ENCODE measurements at regions not wholly inside any gene's neighbourhood (a gene's known extent, or its start where the extent isn't known, plus 50 kb on each side); places are given as distances from the start of the nearest gene placed in this dataset.

DNA sequence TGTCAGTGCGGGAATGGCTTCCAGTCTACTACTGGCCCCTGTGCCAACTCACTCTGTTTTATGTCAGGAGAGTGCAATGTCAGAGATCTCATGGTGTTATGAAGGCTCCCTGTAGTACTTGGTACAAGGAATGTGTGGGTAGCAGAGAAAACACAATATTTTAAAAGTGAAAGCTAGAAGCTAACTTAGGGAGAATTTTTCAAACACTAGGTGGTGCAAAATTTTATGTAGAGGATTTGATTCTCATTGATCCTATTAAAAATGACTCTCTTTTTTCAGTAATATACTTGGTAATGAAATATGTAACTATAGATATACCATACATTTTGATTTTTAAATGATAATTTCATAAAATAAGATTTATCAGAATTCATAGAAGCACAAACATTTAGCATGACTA lies 134.7 kb downstream of the JRKL start:
- BruUV-seq (replicated peaks) = no TSS peak
- no peak for FAIRE-seq
- H3K9me1 ChIP-seq (ENCODE audit: control insufficient read depth, insufficient read depth, low read length) = no peaks in the 10 kb centered on the region
- no peak overlapping the region for H3K9ac ChIP-seq (ENCODE audit: insufficient read depth in 1 of 2, low read depth in 2 of 2, low read length in 2 of 2)
- no peak overlapping the region for H3K4me3 ChIP-seq
- no peak overlapping the region for H3K27ac ChIP-seq (ENCODE audit: extremely low read depth, low read depth, low read length)
- ChIA-PET CTCF (ENCODE audit: low intra/inter-chr PET ratio) (no interaction called here), POLR2A (no interaction called here)
- 33% methylated on average over 1 of the region's 1 CpG for WGBS (ENCODE audit: insufficient coverage, low coverage, missing lambda C conversion rate)
- no peak for DNase-seq (ENCODE audit: extremely low read depth in 1 of 4, low spot score in 3 of 4)
- no peaks in the 10 kb centered on the region for H3K36me3 ChIP-seq (ENCODE audit: control insufficient read depth, insufficient read depth, low read length)
- ATAC-seq = no peak; the same call in 1 of the 3 replicates
- H3K9me3 ChIP-seq (replicated peaks; ENCODE audit: control insufficient read depth, insufficient read depth, low read depth, low read length) = no peaks in the 10 kb centered on the region; the same call in 1 of the 2 replicates
- H3K4me1 ChIP-seq (replicated peaks in 1 of 2; ENCODE audit: control insufficient read depth in 2 of 2, insufficient read depth in 2 of 2, low read length in 2 of 2) = no peaks in the 10 kb centered on the region
- TF ChIP-seq ADNP (tag; IDR thresholded peaks at IDR 0.05) (no peak), POLR2A (conservative IDR thresholded peaks at IDR 0.05) (no peak), SMARCA4 (IDR thresholded peaks at IDR 0.05) (no peak), ZNF212 (CRISPR knock-in tag; IDR thresholded peaks at IDR 0.05) (no peak), YBX1 (IDR thresholded peaks at IDR 0.05) (no peak), POLR2AphosphoS5 (IDR thresholded peaks at IDR 0.05; ENCODE audit: control insufficient read depth, insufficient read depth, low read depth, low read length) (no peak), RAD21 (CRISPR knock-in tag; conservative IDR thresholded peaks at IDR 0.05 in 1 of 2, IDR thresholded peaks at IDR 0.05 in 1 of 2) (peak in 1 of 2 experiments; percentile 18; a peak in 2 of 4 replicates), XRCC3 (IDR thresholded peaks at IDR 0.05) (no peak)
- TF ChIP-seq, protein P1, sequence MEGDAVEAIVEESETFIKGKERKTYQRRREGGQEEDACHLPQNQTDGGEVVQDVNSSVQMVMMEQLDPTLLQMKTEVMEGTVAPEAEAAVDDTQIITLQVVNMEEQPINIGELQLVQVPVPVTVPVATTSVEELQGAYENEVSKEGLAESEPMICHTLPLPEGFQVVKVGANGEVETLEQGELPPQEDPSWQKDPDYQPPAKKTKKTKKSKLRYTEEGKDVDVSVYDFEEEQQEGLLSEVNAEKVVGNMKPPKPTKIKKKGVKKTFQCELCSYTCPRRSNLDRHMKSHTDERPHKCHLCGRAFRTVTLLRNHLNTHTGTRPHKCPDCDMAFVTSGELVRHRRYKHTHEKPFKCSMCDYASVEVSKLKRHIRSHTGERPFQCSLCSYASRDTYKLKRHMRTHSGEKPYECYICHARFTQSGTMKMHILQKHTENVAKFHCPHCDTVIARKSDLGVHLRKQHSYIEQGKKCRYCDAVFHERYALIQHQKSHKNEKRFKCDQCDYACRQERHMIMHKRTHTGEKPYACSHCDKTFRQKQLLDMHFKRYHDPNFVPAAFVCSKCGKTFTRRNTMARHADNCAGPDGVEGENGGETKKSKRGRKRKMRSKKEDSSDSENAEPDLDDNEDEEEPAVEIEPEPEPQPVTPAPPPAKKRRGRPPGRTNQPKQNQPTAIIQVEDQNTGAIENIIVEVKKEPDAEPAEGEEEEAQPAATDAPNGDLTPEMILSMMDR (IDR thresholded peaks at IDR 0.05 in 2 of 3, conservative IDR thresholded peaks at IDR 0.05 in 1 of 3; ENCODE audit: insufficient read depth in 2 of 3, low read depth in 1 of 3, low read length in 3 of 3) = peak in 1 of 3 experiments; percentile 8; a peak in 1 of 6 replicates
- H3K4me2 ChIP-seq (ENCODE audit: insufficient read depth, low read length) = no peak overlapping the region
- no peaks in the 10 kb centered on the region for H3K79me2 ChIP-seq (ENCODE audit: control insufficient read depth, insufficient read depth, low read length)
- in situ Hi-C loops (cut with MboI) = no loop called here
- H4K20me1 ChIP-seq (replicated peaks; ENCODE audit: control insufficient read depth, insufficient read depth, low read length) = no peaks in the 10 kb centered on the region
- H3K27me3 ChIP-seq (ENCODE audit: control insufficient read depth in 2 of 2, insufficient read depth in 2 of 2, low read length in 2 of 2) = no peaks in the 10 kb centered on the region
- intact Hi-C loops (cut with micrococcal nuclease) = no loop called here
- H2AFZ ChIP-seq (ENCODE audit: low read depth, low read length) = 0 out of 2 replicates have a peak overlapping the region, but pooled peaks have one; percentile 30

All from K562 (cell line).